ENCODE measurements at regions not wholly inside any gene's neighbourhood (a gene's known extent, or its start where the extent isn't known, plus 50 kb on each side); places are given as distances from the start of the nearest gene placed in this dataset.

DNA sequence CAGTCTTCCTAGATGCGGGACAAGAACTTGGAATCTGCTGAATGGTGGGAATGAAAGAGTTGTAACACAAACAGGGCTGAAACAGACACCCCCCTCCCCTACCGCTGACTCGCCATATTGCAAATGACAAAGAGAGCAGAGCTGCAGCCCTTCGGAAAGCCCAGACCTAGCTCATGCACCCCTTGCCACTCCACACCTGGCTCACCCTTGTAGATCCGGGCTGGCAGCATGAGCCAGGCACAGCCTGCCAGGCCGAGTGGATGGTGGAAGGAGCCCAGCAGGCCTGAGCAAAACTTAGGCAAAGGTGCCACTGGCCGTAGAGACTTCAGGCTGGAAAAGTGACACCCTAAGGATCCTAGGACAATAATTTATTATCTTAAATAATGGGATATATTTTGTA lies 237.4 kb upstream of the SEMA3D start (continued):
- TF ChIP-seq CBX8 (IDR thresholded peaks at IDR 0.05; ENCODE audit: borderline replicate concordance, low read depth, low read length), result no peak

Measured in H1 (cell line).